ENCODE measurements at regions not wholly inside any gene's neighbourhood (a gene's known extent, or its start where the extent isn't known, plus 50 kb on each side); places are given as distances from the start of the nearest gene placed in this dataset.

GRCh38 chr9:72424131-72424530 lies 59.1 kb upstream of the ZFAND5 start:
- no peaks in the 10 kb centered on the region for H3K27me3 ChIP-seq (ENCODE audit: control insufficient read depth, insufficient read depth, low read length, poor library complexity, severe bottlenecking)
- H3K4me1 ChIP-seq (ENCODE audit: control insufficient read depth, insufficient read depth, low read length), result no peaks in the 10 kb centered on the region
- no peak overlapping the region for H3K27ac Mint-ChIP-seq
- H3K9ac ChIP-seq (ENCODE audit: extremely low read depth, low read length, poor library complexity, severe bottlenecking), result no peak overlapping the region
- no peaks in the 10 kb centered on the region for H3K36me3 Mint-ChIP-seq (ENCODE audit: low read depth)
- no peaks in the 10 kb centered on the region for H3K9me3 ChIP-seq (ENCODE audit: control insufficient read depth, low read length)
- no peak for DNase-seq
- TF ChIP-seq CTCF (conservative IDR thresholded peaks at IDR 0.05), result no peak
- H3K36me3 ChIP-seq (ENCODE audit: control insufficient read depth, insufficient read depth, low read length), result no peaks in the 10 kb centered on the region
- no peaks in the 10 kb centered on the region for H3K4me1 Mint-ChIP-seq
- H3K27me3 Mint-ChIP-seq (ENCODE audit: insufficient read depth), result no peaks in the 10 kb centered on the region
- H3K4me3 ChIP-seq (ENCODE audit: low read length), result no peak overlapping the region
- no peaks in the 10 kb centered on the region for H3K9me3 Mint-ChIP-seq
- H3K27ac ChIP-seq (ENCODE audit: low read depth, low read length), result no peak overlapping the region
- H3K4me3 Mint-ChIP-seq, result no peak overlapping the region

GRCh38 chr9:72422214-72422613 lies 57.2 kb upstream of the ZFAND5 start:
- H3K4me3 Mint-ChIP-seq, result no peak overlapping the region
- H3K27ac ChIP-seq (ENCODE audit: low read depth, low read length), result no peak overlapping the region
- H3K27me3 Mint-ChIP-seq (ENCODE audit: insufficient read depth), result no peaks in the 10 kb centered on the region
- H3K27me3 ChIP-seq (ENCODE audit: control insufficient read depth, insufficient read depth, low read length, poor library complexity, severe bottlenecking), result no peaks in the 10 kb centered on the region
- WGBS, 2 experiments (ENCODE audit: insufficient coverage in 1 of 2, insufficient read length in 1 of 2), result 86 to 93% methylated on average over 5 to 11 of the region's 11 CpGs
- H3K4me1 Mint-ChIP-seq, result no peaks in the 10 kb centered on the region
- H3K9ac ChIP-seq (ENCODE audit: extremely low read depth, low read length, poor library complexity, severe bottlenecking), result no peak overlapping the region
- no peak for DNase-seq
- no peaks in the 10 kb centered on the region for H3K9me3 ChIP-seq (ENCODE audit: control insufficient read depth, low read length)
- no peaks in the 10 kb centered on the region for H3K9me3 Mint-ChIP-seq
- no peaks in the 10 kb centered on the region for H3K36me3 Mint-ChIP-seq (ENCODE audit: low read depth)
- no peaks in the 10 kb centered on the region for H3K36me3 ChIP-seq (ENCODE audit: control insufficient read depth, insufficient read depth, low read length)
- no peak overlapping the region for H3K27ac Mint-ChIP-seq
- no peak for TF ChIP-seq CTCF (conservative IDR thresholded peaks at IDR 0.05)
- H3K4me1 ChIP-seq (ENCODE audit: control insufficient read depth, insufficient read depth, low read length), result no peaks in the 10 kb centered on the region
- no peak overlapping the region for H3K4me3 ChIP-seq (ENCODE audit: low read length)

- H3K4me3 Mint-ChIP-seq, result no peak overlapping the region
- no peak overlapping the region for H3K4me3 ChIP-seq (ENCODE audit: low read length)
- H3K4me1 ChIP-seq (ENCODE audit: control insufficient read depth, insufficient read depth, low read length), result no peaks in the 10 kb centered on the region
- H3K36me3 ChIP-seq (ENCODE audit: control insufficient read depth, insufficient read depth, low read length), result no peaks in the 10 kb centered on the region
- H3K9me3 ChIP-seq (ENCODE audit: control insufficient read depth, low read length), result no peaks in the 10 kb centered on the region
- H3K9ac ChIP-seq (ENCODE audit: extremely low read depth, low read length, poor library complexity, severe bottlenecking), result no peak overlapping the region
- no peak for TF ChIP-seq CTCF (conservative IDR thresholded peaks at IDR 0.05)
- H3K27me3 Mint-ChIP-seq (ENCODE audit: insufficient read depth), result no peaks in the 10 kb centered on the region
- DNase-seq, result no peak
- no peak overlapping the region for H3K27ac Mint-ChIP-seq
- H3K36me3 Mint-ChIP-seq (ENCODE audit: low read depth), result no peaks in the 10 kb centered on the region
- H3K27ac ChIP-seq (ENCODE audit: low read depth, low read length), result no peak overlapping the region
- no peaks in the 10 kb centered on the region for H3K9me3 Mint-ChIP-seq
- H3K4me1 Mint-ChIP-seq, result no peaks in the 10 kb centered on the region
- no peaks in the 10 kb centered on the region for H3K27me3 ChIP-seq (ENCODE audit: control insufficient read depth, insufficient read depth, low read length, poor library complexity, severe bottlenecking)
Measured at GRCh38 chr9:72420783-72421182, 55.8 kb upstream of the ZFAND5 start.

All from endodermal cell (in vitro differentiated cells).